IPS-NIHi11 (cell line): ENCODE measurements at regions not wholly inside any gene's neighbourhood (a gene's known extent, or its start where the extent isn't known, plus 50 kb on each side); places are given as distances from the start of the nearest gene placed in this dataset.
A peak's percentile ranks its signal among the peaks of the same experiment; 100 is the strongest.

ENCODE experiments used
- DNase-seq: peaks from one replicate; pipeline ENCODE4 v3.0.0; 2012; ENCODE audit warnings: mixed read lengths, low spot score

DNA sequence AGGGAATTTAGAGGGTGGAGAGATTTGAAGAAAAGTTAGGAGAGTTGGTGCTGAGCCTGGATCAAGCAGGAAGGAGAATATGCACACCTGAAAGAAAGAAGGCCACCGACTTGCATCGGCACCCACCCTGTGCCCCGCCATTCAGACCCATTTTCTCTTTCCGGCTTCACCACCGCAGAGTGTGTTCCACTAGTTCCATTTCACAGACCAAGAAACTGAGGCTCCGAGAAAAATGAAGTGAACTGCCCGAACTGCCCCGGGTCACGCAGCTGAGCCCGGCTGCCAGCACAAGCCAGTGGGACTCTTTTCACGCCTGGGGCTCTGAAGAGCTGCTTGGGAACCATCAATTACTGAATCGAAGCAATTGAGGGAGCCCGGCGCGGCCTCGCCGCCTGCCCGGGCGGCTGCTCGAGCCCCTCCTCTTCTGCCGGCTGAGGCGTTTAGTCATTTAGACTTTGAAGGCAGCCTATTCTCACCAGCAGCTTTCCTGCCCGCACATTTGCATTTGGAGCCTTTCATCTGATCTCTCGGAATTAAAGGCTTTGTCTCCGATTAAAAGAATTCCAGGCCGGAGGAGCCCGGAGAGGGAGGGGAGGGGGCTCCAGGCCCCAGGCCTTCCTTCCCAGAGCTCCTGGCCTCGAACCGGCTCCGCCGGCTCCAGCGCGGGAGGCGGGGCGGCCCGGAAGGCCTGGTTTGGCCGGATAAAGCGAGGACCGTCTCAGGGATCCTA, 140.2 kb upstream of the PJA1 start:
- DNase-seq, result peak; percentile 67

- no peak for DNase-seq
Measured at GRCh38 chrX:69303231-69303630, 138.0 kb upstream of the PJA1 start.

DNA sequence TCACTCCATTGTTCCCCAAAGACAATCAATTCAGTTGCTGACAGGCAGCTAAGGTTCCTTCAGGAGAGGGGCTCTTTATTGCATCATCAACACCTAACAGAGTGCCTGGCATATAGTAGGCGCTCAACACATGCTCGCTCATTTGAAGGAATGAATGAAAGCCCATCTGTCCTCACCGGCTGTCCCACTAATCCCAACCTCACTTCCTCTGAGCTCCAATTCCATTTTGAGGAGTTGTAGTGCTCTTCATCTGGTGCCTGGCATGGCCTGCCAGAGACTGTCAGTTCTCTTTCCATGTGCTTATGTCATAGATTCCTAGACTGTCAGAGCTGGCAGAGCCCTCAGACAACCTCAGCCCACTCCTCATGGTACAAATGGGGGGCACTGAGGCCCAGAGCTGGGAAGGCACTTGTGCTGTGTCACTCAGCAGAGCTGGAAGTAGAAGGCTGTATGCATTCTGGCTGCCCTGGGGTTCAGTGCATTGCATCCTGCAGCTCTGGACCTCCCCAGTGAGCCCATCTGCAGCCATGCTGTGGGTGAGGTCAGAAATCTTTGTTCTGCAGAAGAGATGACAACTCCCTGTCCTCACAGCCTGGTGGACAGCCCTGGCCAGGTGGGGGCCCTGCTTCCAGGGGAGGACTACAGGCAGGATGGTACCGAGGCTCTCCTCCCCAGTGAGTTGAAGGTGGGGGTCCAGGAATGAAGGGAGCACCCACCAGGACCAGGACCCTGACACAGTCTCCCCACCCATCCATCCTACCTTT, 134.9 kb upstream of the PJA1 start:
- DNase-seq, result no peak

- DNase-seq, result no peak
Measured at GRCh38 chrX:69299285-69299684, 134.0 kb upstream of the PJA1 start.

DNA sequence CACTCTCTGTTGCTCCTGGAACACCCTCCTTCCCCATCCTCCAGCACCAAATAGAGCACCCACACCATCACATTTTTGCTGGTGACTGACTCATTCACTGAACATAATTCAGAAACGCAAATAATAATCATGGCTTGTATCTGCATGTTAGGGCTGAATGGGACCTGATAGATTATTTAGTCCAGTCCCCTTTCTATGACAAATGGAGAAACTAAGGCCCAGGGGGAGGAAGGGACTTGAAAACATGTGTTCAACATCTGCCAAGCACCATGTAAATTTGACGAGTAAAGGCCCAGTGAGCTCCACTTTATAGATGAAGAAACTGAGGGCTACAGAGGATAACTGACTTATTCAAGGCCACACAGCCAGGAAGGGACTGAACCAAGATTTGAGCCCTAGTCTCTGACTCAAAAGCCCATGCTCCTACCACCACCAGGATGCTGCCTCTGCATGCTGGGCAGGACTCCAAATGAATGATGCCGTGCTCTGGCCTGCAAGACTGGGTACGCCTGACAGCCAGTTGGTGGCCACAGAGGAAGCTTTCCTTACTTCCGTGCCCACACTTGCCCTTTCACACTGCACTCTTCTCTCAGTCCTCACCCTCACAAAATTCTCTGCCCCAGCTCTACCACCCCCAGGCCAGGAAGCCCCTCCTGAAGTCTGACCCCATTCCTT, 133.3 kb upstream of the PJA1 start:
- DNase-seq, result no peak

DNA sequence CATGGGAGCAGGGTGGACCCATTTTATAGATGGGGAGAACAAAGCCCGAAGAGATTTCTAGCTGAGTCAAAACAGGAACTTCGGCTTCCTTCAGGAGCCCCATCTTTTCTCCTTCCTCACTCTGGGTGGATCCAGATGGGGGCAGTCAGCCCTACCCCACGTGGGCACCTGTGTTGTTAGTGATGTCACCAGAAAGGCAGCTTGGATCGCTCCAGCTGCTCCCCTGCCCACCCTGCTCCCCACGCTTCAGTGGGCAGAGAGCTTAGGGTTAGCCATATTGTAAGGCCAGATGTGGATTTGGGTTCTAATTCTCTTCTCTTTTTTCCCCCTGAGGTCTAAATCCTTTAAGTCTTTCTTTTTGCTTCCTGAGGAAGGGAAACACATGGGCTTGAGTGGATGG, 132.3 kb upstream of the PJA1 start:
- DNase-seq, result no peak

GRCh38 chrX:69293776-69294601, 128.7 kb upstream of the PJA1 start:
- no peak for DNase-seq

GRCh38 chrX:69291116-69291515, 125.9 kb upstream of the PJA1 start:
- DNase-seq, result no peak

GRCh38 chrX:69290292-69290691, 125.0 kb upstream of the PJA1 start:
- DNase-seq, result no peak

- no peak for DNase-seq
Measured at GRCh38 chrX:69289793-69290123, 124.5 kb upstream of the PJA1 start.

- DNase-seq, result no peak
Measured at GRCh38 chrX:69289046-69289792, 124.0 kb upstream of the PJA1 start.

GRCh38 chrX:69287095-69287494, 121.8 kb upstream of the PJA1 start:
- no peak for DNase-seq

- DNase-seq, result no peak
Measured at GRCh38 chrX:69286565-69286906, 121.3 kb upstream of the PJA1 start.

DNA sequence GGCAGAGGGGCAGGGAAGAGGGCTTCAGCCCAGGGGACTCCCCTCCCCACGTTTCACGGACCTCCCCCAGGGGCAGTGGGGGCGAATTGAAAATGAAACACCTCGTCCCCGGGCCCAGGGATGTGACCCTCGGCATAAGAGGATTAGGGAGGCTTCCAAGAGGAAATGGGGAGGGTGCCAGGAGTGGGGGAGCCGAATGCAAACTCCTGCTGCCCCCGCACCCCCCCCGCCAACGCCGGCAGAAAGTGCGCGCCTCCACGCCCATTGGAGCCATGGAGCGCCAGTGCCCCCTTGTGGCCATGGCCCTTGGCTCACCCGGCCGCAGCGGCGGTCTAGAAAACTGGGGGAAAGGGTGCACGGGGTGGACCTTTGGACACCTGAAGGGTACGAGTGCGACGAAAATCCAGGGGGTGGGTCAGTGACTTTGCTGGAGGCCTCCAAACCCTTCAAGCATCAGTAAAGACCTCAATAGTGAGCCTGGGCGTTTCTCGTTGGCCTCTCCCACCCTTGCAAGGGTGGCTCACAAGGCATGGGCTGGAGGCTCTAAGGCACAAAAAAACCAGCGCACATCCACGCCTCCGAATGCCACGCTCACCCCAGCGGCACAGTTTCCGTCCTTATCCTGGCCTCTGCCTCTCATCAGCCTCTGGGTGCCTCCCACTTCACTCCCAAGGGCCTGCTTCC, 120.8 kb upstream of the PJA1 start:
- peak; percentile 69 for DNase-seq

GRCh38 chrX:69285401-69285877, 120.2 kb upstream of the PJA1 start:
- DNase-seq, result no peak

GRCh38 chrX:69284491-69284890, 119.2 kb upstream of the PJA1 start:
- DNase-seq, result no peak

DNA sequence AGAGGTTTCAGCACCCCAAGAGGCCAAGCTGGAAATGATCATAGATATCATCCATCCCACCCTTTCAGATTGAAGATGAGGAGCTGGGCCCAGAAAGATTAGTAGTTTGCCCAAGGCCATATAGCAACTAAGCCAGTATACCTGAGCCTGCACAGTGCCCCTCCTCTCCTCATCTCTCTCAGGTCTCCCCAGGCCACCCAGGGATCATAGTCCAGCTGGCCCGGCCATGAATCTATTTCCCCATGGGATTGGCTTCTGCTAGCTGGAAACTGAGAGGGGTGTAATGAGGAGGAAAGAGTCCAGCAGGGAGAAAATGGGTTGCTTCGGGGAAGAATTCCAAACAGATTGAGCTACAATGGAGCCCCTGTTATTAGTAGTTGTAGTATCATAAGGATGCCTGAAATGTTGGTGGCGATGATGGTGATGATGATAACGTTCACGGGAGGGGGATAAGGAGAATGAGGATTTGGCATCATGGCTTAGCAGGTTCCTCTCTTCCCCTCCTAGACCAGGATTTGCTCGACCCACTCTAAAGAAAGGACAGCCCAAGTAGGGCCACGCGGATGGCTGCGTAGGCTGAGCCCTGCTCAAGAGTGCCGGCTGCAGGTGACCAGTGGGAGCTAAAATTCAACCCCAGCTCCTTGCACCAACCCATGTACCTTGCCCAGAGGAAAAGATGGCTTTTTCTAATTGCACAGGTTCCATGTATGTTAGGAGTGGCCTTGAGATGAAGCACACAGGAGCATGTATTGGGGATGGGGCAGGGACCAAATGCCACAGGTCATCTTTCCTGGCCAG, 117.8 kb upstream of the PJA1 start:
- DNase-seq, result no peak

GRCh38 chrX:69280933-69281332, 115.7 kb upstream of the PJA1 start:
- no peak for DNase-seq

GRCh38 chrX:69279234-69279633, 114.0 kb upstream of the PJA1 start:
- no peak for DNase-seq

DNA sequence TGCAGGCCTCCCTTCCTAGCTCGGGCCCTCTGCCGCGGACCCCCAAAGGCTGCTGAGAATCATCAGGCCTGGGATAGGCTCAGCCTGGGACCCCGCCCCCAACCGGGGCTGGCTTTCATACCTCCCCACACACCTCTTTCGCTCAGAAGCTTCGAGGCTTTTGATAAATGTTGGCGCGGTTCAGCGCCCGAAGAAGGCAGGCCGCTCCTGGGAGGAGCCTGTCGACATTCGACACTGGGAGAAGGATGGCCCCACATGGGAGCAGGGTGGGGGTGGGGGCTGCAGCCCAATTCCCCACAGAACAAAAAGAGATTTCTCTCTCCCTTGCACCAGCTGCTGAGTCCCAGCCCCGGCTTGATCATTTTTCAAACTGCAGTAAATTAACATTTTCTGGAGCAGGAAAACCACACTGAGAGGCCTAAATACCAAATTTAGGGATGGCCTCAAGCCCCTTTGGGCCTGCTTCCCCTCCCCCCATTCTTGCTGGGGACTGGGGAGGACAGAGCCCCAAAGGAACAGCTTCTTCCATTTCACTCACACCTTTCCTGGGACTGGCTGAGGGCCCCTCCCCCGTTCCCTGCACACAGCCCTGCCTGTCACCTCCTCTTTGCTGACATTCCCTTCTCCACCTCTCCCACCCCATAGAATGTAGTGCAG, 112.9 kb upstream of the PJA1 start:
- peak; percentile 48 for DNase-seq
